ENCODE measurements at regions not wholly inside any gene's neighbourhood (a gene's known extent, or its start where the extent isn't known, plus 50 kb on each side); places are given as distances from the start of the nearest gene placed in this dataset.

DNA sequence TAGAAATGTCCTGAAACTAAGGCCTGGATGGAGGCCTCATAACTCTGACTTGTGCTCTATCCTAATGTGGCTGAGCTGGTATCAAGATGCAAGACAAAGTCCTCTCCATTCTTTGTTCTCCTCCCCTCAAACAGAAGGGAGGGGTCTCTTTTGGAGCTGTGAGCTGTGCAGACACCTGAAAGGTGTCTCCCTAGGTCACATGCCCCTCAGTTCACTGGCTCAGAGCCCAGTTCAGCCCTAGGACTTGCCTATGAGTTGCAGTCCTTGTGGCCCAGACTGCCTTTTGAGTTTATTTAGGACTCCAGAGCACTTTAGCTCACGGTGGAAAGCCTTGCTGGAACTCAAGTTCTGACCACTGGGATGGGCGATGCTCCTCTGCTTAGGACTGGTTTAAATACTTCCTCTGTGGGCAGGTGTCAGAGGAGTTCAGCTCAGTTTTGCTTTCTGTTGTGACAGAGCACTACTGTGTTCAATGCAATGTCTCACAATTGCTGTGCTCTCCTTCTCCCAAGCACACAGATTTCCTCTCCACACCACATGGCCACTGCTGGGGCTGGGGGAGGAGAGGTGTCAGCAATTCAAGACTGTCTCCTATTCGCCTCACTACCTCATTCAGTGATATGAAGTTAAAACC is 84.8 kb upstream of the ZNF827 start:
- no peak for DNase-seq

DNA sequence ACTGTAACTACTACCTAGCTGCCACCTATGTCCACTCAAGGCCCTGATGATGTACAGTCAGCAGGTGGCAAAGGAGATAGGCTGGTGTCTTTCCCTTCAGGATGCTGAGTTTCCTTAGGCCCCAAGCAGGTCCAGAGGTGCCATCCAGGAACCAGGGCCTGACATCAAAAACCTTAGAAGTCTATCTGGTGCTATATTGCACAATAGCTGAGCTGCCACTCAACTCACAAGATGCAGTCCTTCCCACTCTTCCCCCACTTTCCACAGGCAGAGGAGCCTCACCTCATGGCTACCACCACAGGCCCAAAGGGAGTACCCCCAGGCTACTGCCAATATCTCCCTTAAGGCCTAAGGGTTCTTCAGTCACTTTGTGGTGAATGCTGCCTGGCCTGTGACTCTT is 83.9 kb upstream of the ZNF827 start:
- DNase-seq: no peak

DNA sequence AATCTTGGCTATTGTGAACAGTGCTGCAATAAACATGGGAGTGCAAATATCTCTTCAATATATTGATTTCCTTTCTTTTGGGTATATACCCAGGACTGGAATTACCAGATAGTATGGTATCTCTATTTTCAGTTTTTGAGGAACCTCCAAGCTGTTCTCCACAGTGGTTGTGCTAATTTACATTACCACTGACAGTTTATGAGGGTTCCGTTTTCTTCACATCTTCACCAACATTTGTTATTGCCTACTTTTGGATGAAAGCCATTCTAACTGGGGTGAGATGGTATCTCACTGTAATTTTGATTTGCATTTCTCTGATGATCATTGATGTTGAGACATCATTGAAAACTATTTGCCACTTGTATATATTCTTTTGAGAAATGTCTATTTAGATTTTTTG is 79.6 kb upstream of the ZNF827 start:
- no peak for DNase-seq

DNA sequence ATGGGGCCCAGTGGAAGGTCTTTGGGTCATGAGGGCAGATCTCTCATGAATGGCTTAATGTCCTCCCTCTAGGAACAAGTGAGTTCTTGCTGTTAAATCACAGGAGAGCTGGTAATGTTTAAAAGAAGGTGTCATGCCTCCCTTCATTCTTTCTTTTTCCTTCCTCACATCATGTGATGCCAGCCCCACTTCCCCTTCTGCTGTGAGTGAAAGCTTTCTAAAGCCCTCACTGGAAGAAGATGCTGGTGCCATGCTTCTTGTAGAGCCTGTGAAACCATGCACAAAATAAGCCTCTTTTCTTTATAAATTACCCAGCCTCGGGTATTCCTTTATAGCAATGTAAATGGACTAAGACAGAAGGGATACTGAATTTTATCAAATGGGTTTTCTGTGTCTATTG is 66.1 kb upstream of the ZNF827 start:
- DNase-seq: no peak

DNA sequence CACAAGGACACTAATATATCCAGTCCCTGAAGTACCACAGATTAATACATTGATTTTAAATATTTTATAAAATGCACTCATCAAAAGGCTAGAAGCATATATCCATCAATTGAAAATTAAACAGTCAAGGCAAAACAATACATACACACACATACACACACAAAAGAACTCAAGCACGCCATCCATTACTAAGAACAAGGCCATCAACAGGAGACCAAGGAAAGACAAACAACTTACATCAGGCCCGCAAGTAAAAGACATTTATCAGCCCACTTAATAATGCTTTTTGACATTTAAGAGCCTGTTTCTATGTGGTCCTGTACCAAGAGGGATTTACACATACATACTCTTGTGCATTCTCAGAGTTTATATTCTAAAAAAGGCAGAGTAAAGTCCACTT is 50.0 kb upstream of the ZNF827 start:
- DNase-seq: no peak
